HG02798 (cell line): ENCODE measurements at regions not wholly inside any gene's neighbourhood (a gene's known extent, or its start where the extent isn't known, plus 50 kb on each side); places are given as distances from the start of the nearest gene placed in this dataset.

Experiments
- ATAC-seq: cut with Tn5 transposase; IDR thresholded peaks from one replicate; pipeline ENCODE4 v1.9.1; 2021; ENCODE audit warnings: mild to moderate bottlenecking; ENCODE audit not compliant: unreplicated experiment, poor library complexity

GRCh38 chr14:44791730-44792129, 170.0 kb downstream of the KLHL28 start:
- no peak for ATAC-seq

- no peak for ATAC-seq
Observed at GRCh38 chr14:44788612-44789011, 173.1 kb downstream of the KLHL28 start.

- no peak for ATAC-seq
Observed at GRCh38 chr14:44785096-44785495, 176.7 kb downstream of the KLHL28 start.

- no peak for ATAC-seq
Observed at GRCh38 chr14:44783901-44784300, 177.8 kb downstream of the KLHL28 start.

- ATAC-seq: no peak
Observed at GRCh38 chr14:44782775-44783238, 178.9 kb downstream of the KLHL28 start.

- ATAC-seq: no peak
Observed at GRCh38 chr14:44780989-44781388, 180.8 kb downstream of the KLHL28 start.

GRCh38 chr14:44778604-44779003, 183.1 kb downstream of the KLHL28 start:
- no peak for ATAC-seq

- ATAC-seq: no peak
Observed at GRCh38 chr14:44777584-44777983, 184.2 kb downstream of the KLHL28 start.

- no peak for ATAC-seq
Observed at GRCh38 chr14:44775248-44775647, 186.5 kb downstream of the KLHL28 start.

- no peak for ATAC-seq
Observed at GRCh38 chr14:44774396-44774795, 187.4 kb downstream of the KLHL28 start.

GRCh38 chr14:44771496-44771895, 190.3 kb downstream of the KLHL28 start:
- no peak for ATAC-seq

- ATAC-seq: no peak
Observed at GRCh38 chr14:44770201-44770600, 191.5 kb downstream of the KLHL28 start.

- no peak for ATAC-seq
Observed at GRCh38 chr14:44768935-44769334, 192.8 kb downstream of the KLHL28 start.

GRCh38 chr14:44767646-44768173, 194.0 kb downstream of the KLHL28 start:
- no peak for ATAC-seq

GRCh38 chr14:44766285-44766684, 195.5 kb downstream of the KLHL28 start:
- no peak for ATAC-seq

GRCh38 chr14:44763356-44763755, 198.4 kb downstream of the KLHL28 start:
- ATAC-seq: no peak

GRCh38 chr14:44759277-44759676, 202.5 kb downstream of the KLHL28 start:
- no peak for ATAC-seq

GRCh38 chr14:44756554-44756953, 205.2 kb downstream of the KLHL28 start:
- ATAC-seq: no peak

GRCh38 chr14:44745371-44745770, 216.4 kb downstream of the KLHL28 start:
- no peak for ATAC-seq

GRCh38 chr14:44742202-44742601, 219.5 kb downstream of the KLHL28 start:
- ATAC-seq: no peak

- ATAC-seq: no peak
Observed at GRCh38 chr14:44741431-44741830, 220.3 kb downstream of the KLHL28 start.

- no peak for ATAC-seq
Observed at GRCh38 chr14:44736326-44736725, 225.4 kb downstream of the KLHL28 start.

- ATAC-seq: no peak
Observed at GRCh38 chr14:44732144-44732543, 225.1 kb upstream of the FSCB start.
